Esophagus squamous epithelium (tissue), 5 donors: ENCODE measurements at regions not wholly inside any gene's neighbourhood (a gene's known extent, or its start where the extent isn't known, plus 50 kb on each side); places are given as distances from the start of the nearest gene placed in this dataset.

Source experiments
- DNase-seq: peaks from one replicate; lab custom pipeline; 2025; lab: John Stamatoyannopoulos, UW
- H3K27ac ChIP-seq, 4 donors: fragments of 200-600 bp; sonication (generic); one replicate each; pipeline ENCODE4 v1.5.1; 2016 to 2019; ENCODE audit warnings: mild to moderate bottlenecking in 1 of 4
- H3K27me3 ChIP-seq, 4 donors: fragments of 200-600 bp; sonication (generic); 1 replicate in 3 of 4; 2 replicates in 1 of 4; pipeline versions ENCODE4 v1.5.1 to v1.6.0; 2017 to 2021; ENCODE audit warnings: antibody characterized with exemption in 1 of 4
- H3K36me3 ChIP-seq, 3 donors: fragments of 200-600 bp; sonication (generic); one replicate each; pipeline ENCODE4 v1.5.1; 2016 to 2019
- H3K4me1 ChIP-seq, 3 donors: fragments of 200-600 bp; sonication (generic); one replicate each; pipeline ENCODE4 v1.5.1; 2017 to 2019
- H3K4me3 ChIP-seq, 4 donors: fragments of 200-600 bp; sonication (generic); 1 replicate in 3 of 4; 2 replicates in 1 of 4; pipeline ENCODE4 v1.5.1; 2016 to 2019; ENCODE audit warnings: mild to moderate bottlenecking in 2 of 4, moderate library complexity in 1 of 4
- H3K9me3 ChIP-seq, 3 donors: fragments of 200-600 bp; sonication (generic); one replicate each; pipeline ENCODE4 v1.5.1; 2016 to 2019
- CTCF ChIP-seq, 6 experiments: fragments of 450-650 bp in 4 of 6; fragments of 200-600 bp in 2 of 6; sonication (generic) in 2 of 6; IDR thresholded peaks; one replicate each; pipeline ENCODE4 v1.5.1; 2016 to 2019; ENCODE audit warnings: antibody characterized with exemption in 6 of 6, mild to moderate bottlenecking in 4 of 6, moderate library complexity in 4 of 6
- POLR2A ChIP-seq, 4 donors: fragments of 450-650 bp; IDR thresholded peaks; one replicate each; pipeline ENCODE4 v1.6.1; 2017; ENCODE audit warnings: antibody characterized with exemption in 4 of 4, mild to moderate bottlenecking in 4 of 4, moderate library complexity in 3 of 4
- WGBS, 2 donors: methylation state at CpG; one replicate each; pipeline ENCODE4 v1.1.5; 2018; 5-methylcytosine and 5-hydroxymethylcytosine counted together
- intact Hi-C: fragments of 100-400 bp; cut with DNase I; formaldehyde crosslinking; loops from one replicate; pipeline ENCODE4 v1.15.0; 2022
- donor health status: DM: yes; HTN: yes; CAD: no.

GRCh38 chr5:53399926-53400697 lies 80.3 kb upstream of the FST start:
- no peak overlapping the region for H3K4me3 ChIP-seq
- H3K9me3 ChIP-seq = no peaks in the 10 kb centered on the region
- intact Hi-C loops = no loop called here
- no peaks in the 10 kb centered on the region for H3K36me3 ChIP-seq
- no peak overlapping the region for H3K27ac ChIP-seq
- peaks cover 0 to 4% (median 0%) of the 10 kb centered on the region in 3 donors for H3K4me1 ChIP-seq
- WGBS, 2 donors = 60 to 80% methylated on average over 2 of the region's 2 CpGs
- no peaks in the 10 kb centered on the region for H3K27me3 ChIP-seq
- no peak for TF ChIP-seq CTCF (IDR thresholded peaks at IDR 0.05)
- no peak for TF ChIP-seq POLR2A (IDR thresholded peaks at IDR 0.05)
- DNase-seq = no peak

- peaks cover 0 to 6% (median 0%) of the 10 kb centered on the region in 3 donors for H3K4me1 ChIP-seq
- no peak for TF ChIP-seq CTCF (IDR thresholded peaks at IDR 0.05)
- TF ChIP-seq POLR2A (IDR thresholded peaks at IDR 0.05) = no peak
- WGBS, 2 donors = 70 to 86% methylated on average over 3 of the region's 3 CpGs
- no peaks in the 10 kb centered on the region for H3K36me3 ChIP-seq
- H3K4me3 ChIP-seq = no peak overlapping the region
- no peaks in the 10 kb centered on the region for H3K9me3 ChIP-seq
- H3K27ac ChIP-seq = peak overlapping the region in 1 of 4 donors; percentile 22
- no peaks in the 10 kb centered on the region for H3K27me3 ChIP-seq
- intact Hi-C loops = no loop called here
- no peak for DNase-seq
Observed at GRCh38 chr5:53403291-53403690, 77.1 kb upstream of the FST start.

- no peak for DNase-seq
- WGBS, 2 donors = 60 to 70% methylated on average over 2 of the region's 2 CpGs
- H3K36me3 ChIP-seq = no peaks in the 10 kb centered on the region
- peaks cover 0 to 6% (median 0%) of the 10 kb centered on the region in 3 donors for H3K4me1 ChIP-seq
- no peak overlapping the region for H3K4me3 ChIP-seq
- H3K27ac ChIP-seq = no peak overlapping the region
- no peaks in the 10 kb centered on the region for H3K9me3 ChIP-seq
- TF ChIP-seq CTCF (IDR thresholded peaks at IDR 0.05) (no peak), POLR2A (IDR thresholded peaks at IDR 0.05) (no peak)
- intact Hi-C loops = no loop called here
- H3K27me3 ChIP-seq = no peaks in the 10 kb centered on the region
Observed at GRCh38 chr5:53403758-53404157, 76.7 kb upstream of the FST start.

- H3K9me3 ChIP-seq = no peaks in the 10 kb centered on the region
- H3K27ac ChIP-seq = no peak overlapping the region
- no peak overlapping the region for H3K4me3 ChIP-seq
- no peaks in the 10 kb centered on the region for H3K36me3 ChIP-seq
- H3K4me1 ChIP-seq = peaks cover 0 to 6% (median 0%) of the 10 kb centered on the region in 3 donors
- intact Hi-C loops = no loop called here
- H3K27me3 ChIP-seq = no peaks in the 10 kb centered on the region
- no peak for DNase-seq
- WGBS, 2 donors = 89 to 95% methylated on average over 1 of the region's 1 CpG
- TF ChIP-seq CTCF (IDR thresholded peaks at IDR 0.05) (no peak), POLR2A (IDR thresholded peaks at IDR 0.05) (no peak)
Observed at GRCh38 chr5:53405396-53405795, 75.0 kb upstream of the FST start.

GRCh38 chr5:53406630-53407316 lies 73.7 kb upstream of the FST start:
- Histone ChIP-seq H3K27ac (no peak overlapping the region), H3K36me3 (no peaks in the 10 kb centered on the region), H3K4me3 (no peak overlapping the region), H3K27me3 (no peaks in the 10 kb centered on the region), H3K4me1 (peaks cover 0 to 6% (median 0%) of the 10 kb centered on the region in 3 donors), H3K9me3 (no peaks in the 10 kb centered on the region)
- TF ChIP-seq CTCF (IDR thresholded peaks at IDR 0.05) (no peak), POLR2A (IDR thresholded peaks at IDR 0.05) (no peak)
- 89 to 94% methylated on average over 4 of the region's 4 CpGs for WGBS, 2 donors
- no peak for DNase-seq
- intact Hi-C loops = no loop called here
